ENCODE measurements at regions not wholly inside any gene's neighbourhood (a gene's known extent, or its start where the extent isn't known, plus 50 kb on each side); places are given as distances from the start of the nearest gene placed in this dataset.

GRCh38 chr13:87198371-87198770 is 472.8 kb upstream of the SLITRK5 start:
- TF ChIP-seq CTCF (IDR thresholded peaks at IDR 0.05), result no peak
- no peak for TF ChIP-seq NR3C1 (IDR thresholded peaks at IDR 0.05)
- TF ChIP-seq MYC (IDR thresholded peaks at IDR 0.05; ENCODE audit: borderline replicate concordance, low read length), result no peak
- no peak for TF ChIP-seq PBX3 (IDR thresholded peaks at IDR 0.05)
- no peak for TF ChIP-seq REST (IDR thresholded peaks at IDR 0.05)
- TF ChIP-seq RFX5 (IDR thresholded peaks at IDR 0.05), result no peak
